Vagina (tissue), 2 donors: ENCODE measurements at regions not wholly inside any gene's neighbourhood (a gene's known extent, or its start where the extent isn't known, plus 50 kb on each side); places are given as distances from the start of the nearest gene placed in this dataset.

Experiments used
- CTCF ChIP-seq, 3 experiments: fragments of 450-650 bp in 2 of 3; fragments of 200-600 bp in 1 of 3; sonication (generic) in 1 of 3; IDR thresholded peaks; one replicate each; pipeline ENCODE4 v1.5.1; 2017 to 2019; ENCODE audit warnings: antibody characterized with exemption in 3 of 3, mild to moderate bottlenecking in 2 of 3, moderate library complexity in 2 of 3
- POLR2A ChIP-seq, 2 donors: fragments of 450-650 bp; IDR thresholded peaks; one replicate each; pipeline ENCODE4 v1.6.1; 2017; ENCODE audit warnings: antibody characterized with exemption in 2 of 2, mild to moderate bottlenecking in 2 of 2, moderate library complexity in 2 of 2

- TF ChIP-seq POLR2A (IDR thresholded peaks at IDR 0.05) = no peak
- no peak for TF ChIP-seq CTCF (IDR thresholded peaks at IDR 0.05)
These were observed 481.3 kb downstream of the PIK3C3 start for GRCh38 chr18:42436222-42436765.
